ENCODE measurements at regions not wholly inside any gene's neighbourhood (a gene's known extent, or its start where the extent isn't known, plus 50 kb on each side); places are given as distances from the start of the nearest gene placed in this dataset.
"Not testable (repeated sequence)": the region's sequence is repeated elsewhere in the genome, so short reads cannot be mapped to it uniquely, and the experiment has no call there.

DNA sequence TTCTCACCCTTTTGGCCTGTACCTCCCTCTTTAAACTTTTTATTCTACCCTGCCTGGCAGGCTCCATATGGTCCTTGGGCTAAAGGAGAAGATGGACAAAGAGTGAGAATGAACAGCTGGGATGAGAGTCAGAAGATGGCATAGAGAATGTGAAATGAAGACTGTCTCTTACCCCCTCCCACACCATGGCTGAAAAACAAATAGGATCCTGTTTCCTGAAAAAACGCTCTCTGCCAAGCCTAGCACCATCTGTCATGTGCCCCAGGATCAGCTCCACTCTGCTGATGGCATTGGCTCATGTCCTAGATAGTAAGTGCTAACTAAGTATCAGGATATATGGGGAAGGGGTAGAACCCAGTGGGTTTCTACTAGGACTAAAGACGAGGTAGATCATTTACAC lies 238.6 kb downstream of the MEX3B start:
- ChIA-PET POLR2A (no interaction called here), CTCF (no interaction called here)
- H3K36me3 ChIP-seq (ENCODE audit: control insufficient read depth, insufficient read depth, low read length), result no peaks in the 10 kb centered on the region
- no peak overlapping the region for H3K4me3 ChIP-seq (ENCODE audit: low read depth, low read length)
- TF ChIP-seq, protein P1, sequence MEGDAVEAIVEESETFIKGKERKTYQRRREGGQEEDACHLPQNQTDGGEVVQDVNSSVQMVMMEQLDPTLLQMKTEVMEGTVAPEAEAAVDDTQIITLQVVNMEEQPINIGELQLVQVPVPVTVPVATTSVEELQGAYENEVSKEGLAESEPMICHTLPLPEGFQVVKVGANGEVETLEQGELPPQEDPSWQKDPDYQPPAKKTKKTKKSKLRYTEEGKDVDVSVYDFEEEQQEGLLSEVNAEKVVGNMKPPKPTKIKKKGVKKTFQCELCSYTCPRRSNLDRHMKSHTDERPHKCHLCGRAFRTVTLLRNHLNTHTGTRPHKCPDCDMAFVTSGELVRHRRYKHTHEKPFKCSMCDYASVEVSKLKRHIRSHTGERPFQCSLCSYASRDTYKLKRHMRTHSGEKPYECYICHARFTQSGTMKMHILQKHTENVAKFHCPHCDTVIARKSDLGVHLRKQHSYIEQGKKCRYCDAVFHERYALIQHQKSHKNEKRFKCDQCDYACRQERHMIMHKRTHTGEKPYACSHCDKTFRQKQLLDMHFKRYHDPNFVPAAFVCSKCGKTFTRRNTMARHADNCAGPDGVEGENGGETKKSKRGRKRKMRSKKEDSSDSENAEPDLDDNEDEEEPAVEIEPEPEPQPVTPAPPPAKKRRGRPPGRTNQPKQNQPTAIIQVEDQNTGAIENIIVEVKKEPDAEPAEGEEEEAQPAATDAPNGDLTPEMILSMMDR (IDR thresholded peaks at IDR 0.05; ENCODE audit: insufficient read depth, low read depth, low read length), result no peak
- no peak for DNase-seq (ENCODE audit: low read depth)
- no peaks in the 10 kb centered on the region for H3K27me3 ChIP-seq (ENCODE audit: control insufficient read depth, insufficient read depth, low read length)

DNA sequence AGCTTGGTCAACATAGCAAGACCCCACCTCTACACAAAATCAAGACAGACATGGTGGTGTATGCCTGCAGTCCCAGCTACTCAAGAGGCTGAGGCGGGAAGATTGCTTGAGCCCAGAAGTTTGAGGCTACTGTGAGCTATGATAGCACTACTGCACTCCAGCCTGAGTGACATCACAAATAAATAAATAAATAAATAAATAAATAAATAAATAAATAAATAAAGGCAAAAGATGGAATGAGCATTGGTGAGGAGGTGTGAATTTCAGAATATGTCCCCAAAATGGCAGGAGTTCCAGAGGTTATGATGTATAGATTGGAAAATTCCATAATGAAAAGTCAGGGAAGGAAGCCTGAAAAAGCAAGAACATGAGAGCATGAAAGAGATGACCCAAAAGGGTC lies 249.9 kb downstream of the MEX3B start:
- no peak for DNase-seq (ENCODE audit: low read depth)
- CTCF ChIA-PET, result interaction anchor here (0.9 to 1.4 kb wide), 2 partner anchors 22 to 250 kb away, joined by 3 read pairs; no protein-coding TSS in a partner anchor
- TF ChIP-seq, protein P1 (IDR thresholded peaks at IDR 0.05; ENCODE audit: insufficient read depth, low read depth, low read length), result no peak
- no peaks in the 10 kb centered on the region for H3K36me3 ChIP-seq (ENCODE audit: control insufficient read depth, insufficient read depth, low read length)
- POLR2A ChIA-PET, result no interaction called here
- H3K4me3 ChIP-seq (ENCODE audit: low read depth, low read length), result no peak overlapping the region
- no peaks in the 10 kb centered on the region for H3K27me3 ChIP-seq (ENCODE audit: control insufficient read depth, insufficient read depth, low read length)

DNA sequence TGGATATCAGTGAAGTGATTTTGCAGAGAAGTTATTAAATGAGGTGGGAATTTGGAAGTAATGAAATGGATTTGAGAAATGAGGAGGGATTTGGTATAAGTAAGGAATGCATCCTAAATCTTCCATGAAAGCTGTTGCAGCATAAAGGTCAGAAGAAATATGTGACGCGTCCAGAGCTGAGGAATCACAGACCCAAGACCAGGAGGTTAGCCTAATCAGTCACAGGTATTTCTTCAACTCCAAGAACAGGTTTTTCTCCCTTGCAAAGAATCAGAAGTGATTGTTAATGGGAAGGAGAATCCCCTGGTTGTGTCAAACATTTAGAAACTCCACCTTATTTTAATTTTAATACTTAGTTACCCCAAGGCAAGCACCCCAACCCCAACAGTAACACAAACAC lies 253.2 kb downstream of the MEX3B start:
- ChIA-PET CTCF (no interaction called here), POLR2A (no interaction called here)
- DNase-seq (ENCODE audit: low read depth), result no peak
- H3K27me3 ChIP-seq (ENCODE audit: control insufficient read depth, insufficient read depth, low read length), result no peaks in the 10 kb centered on the region
- H3K4me3 ChIP-seq (ENCODE audit: low read depth, low read length), result no peak overlapping the region
- TF ChIP-seq, protein P1 (IDR thresholded peaks at IDR 0.05; ENCODE audit: insufficient read depth, low read depth, low read length), result no peak
- no peaks in the 10 kb centered on the region for H3K36me3 ChIP-seq (ENCODE audit: control insufficient read depth, insufficient read depth, low read length)

DNA sequence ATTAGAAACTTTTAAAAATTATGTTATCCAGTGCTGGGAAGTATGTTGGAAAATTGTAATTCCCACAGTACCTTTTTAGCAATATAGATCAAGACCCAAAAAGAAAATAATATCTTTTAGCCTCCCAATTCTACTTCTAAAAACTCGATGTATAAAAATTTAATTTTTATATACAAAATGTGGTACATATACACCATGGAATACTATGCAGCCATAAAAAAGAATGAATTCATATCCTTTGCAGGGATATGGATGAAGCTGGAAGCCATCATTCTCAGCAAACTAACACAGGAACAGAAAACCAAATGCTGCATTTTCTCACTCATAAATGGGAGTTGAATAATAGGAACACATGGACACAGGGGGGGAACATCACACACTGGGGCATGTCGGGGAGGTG lies 254.5 kb downstream of the MEX3B start:
- H3K27me3 ChIP-seq (ENCODE audit: control insufficient read depth, insufficient read depth, low read length); CTCF ChIA-PET; POLR2A ChIA-PET: not testable (repeated sequence)

DNA sequence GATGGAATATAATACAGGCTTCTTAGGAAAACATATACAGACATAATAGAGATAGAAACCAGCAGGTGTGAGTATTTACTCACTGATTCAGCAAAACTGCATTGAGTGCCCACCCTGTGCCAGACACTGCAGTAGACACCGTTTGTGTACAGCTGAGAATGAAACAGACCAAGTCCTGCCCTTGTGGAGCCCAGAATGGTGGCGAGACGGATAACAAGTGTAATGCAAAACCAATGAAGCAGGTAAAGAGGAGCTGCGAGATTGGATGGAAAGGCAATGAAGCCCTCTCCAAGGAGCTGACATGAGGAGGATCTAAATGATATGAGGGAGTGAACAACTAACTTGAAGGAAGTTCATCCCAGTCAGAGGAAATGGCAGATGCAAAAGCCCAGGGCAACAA lies 256.4 kb downstream of the MEX3B start:
- Histone ChIP-seq H3K4me3 (ENCODE audit: low read depth, low read length) (no peak overlapping the region), H3K27me3 (ENCODE audit: control insufficient read depth, insufficient read depth, low read length) (no peaks in the 10 kb centered on the region), H3K36me3 (ENCODE audit: control insufficient read depth, insufficient read depth, low read length) (no peaks in the 10 kb centered on the region)
- no peak for DNase-seq (ENCODE audit: low read depth)
- ChIA-PET CTCF (no interaction called here), POLR2A (no interaction called here)
- TF ChIP-seq, protein P1 (IDR thresholded peaks at IDR 0.05; ENCODE audit: insufficient read depth, low read depth, low read length), result no peak

More for the DNA sequence above, 254.5 kb downstream of the MEX3B start:
- H3K4me3 ChIP-seq (ENCODE audit: low read depth, low read length); DNase-seq (ENCODE audit: low read depth); H3K36me3 ChIP-seq (ENCODE audit: control insufficient read depth, insufficient read depth, low read length): not testable (repeated sequence)

DNA sequence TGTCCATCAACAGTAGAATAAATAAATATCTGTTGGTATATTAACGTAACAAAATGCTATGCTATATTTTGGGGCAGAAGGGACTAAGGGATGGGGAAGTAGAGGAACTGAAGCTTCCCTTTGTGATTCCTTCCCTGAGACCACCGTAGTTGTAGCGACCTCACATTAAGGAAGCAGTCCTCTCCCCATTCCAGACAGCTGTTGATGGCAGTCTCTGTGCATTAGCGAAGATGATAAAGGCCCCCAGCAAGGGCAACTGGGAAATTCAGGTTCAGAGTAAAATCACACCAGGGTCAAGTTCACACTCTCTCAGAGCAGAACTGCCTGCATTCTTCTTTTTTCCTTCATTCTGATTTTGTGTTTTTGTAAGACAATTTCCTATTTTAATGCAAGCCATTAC lies 259.0 kb downstream of the MEX3B start:
- TF ChIP-seq, protein P1 (IDR thresholded peaks at IDR 0.05; ENCODE audit: insufficient read depth, low read depth, low read length), result no peak
- Histone ChIP-seq H3K36me3 (ENCODE audit: control insufficient read depth, insufficient read depth, low read length) (no peaks in the 10 kb centered on the region), H3K4me3 (ENCODE audit: low read depth, low read length) (no peak overlapping the region), H3K27me3 (ENCODE audit: control insufficient read depth, insufficient read depth, low read length) (no peaks in the 10 kb centered on the region)
- CTCF ChIA-PET, result no interaction called here
- POLR2A ChIA-PET, result no interaction called here
- DNase-seq (ENCODE audit: low read depth), result no peak
